OCI-LY1 (cell line): ENCODE measurements at regions not wholly inside any gene's neighbourhood (a gene's known extent, or its start where the extent isn't known, plus 50 kb on each side); places are given as distances from the start of the nearest gene placed in this dataset.
"Not testable (repeated sequence)": the region's sequence is repeated elsewhere in the genome, so short reads cannot be mapped to it uniquely, and the experiment has no call there.

ENCODE experiments used
- CTCF ChIP-seq: fragments of 200-600 bp; sonication (generic), shearing (Covaris generic); IDR thresholded peaks from 2 replicates; pipeline ENCODE4 v1.5.1; 2017; ENCODE audit warnings: mild to moderate bottlenecking, antibody characterized with exemption, low read length, moderate library complexity, mixed read lengths
- EZH2 ChIP-seq: fragments of 200-600 bp; sonication (generic), shearing (Covaris generic); IDR thresholded peaks from 2 replicates; pipeline ENCODE4 v1.8.0; 2017; ENCODE audit warnings: borderline replicate concordance, mixed run types, mild to moderate bottlenecking, antibody characterized with exemption, low read length, moderate library complexity, mixed read lengths

- TF ChIP-seq CTCF, EZH2: not testable (repeated sequence)
These were observed 325.7 kb upstream of the PIK3R1 start for GRCh38 chr5:67889870-67890269.
